ENCODE measurements at regions not wholly inside any gene's neighbourhood (a gene's known extent, or its start where the extent isn't known, plus 50 kb on each side); places are given as distances from the start of the nearest gene placed in this dataset.

DNA sequence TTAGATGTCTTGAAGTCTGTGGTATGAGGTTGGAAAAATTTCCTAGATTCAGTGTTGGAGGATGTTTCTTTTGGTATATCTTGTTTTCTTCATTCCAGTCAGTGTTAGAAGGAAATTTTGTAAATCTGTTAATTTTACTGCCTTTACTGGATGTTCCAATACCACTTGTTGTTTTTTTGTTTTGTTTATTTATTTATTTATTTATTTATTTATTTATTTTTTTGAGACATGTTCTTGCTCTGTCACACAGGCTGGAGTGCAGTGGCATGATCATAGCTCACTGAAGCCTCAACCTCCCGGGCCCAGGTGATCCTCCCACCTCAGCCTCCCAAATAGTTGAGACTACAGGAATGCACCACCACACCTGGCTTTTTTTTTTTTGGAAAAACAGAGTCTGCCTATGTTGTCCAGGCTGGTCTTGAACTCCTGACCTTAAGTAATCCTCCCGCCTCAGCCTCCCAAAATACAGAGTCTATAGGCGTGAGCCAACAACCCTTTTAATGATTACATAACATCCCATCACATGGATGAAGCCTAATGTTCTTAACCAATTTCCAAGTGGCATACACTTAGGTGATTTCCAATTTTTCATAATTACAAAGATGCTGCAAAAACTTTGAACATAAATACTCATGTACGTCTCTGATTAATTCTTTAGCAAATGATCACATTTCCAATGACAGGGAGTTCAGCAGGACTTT is 52.8 kb upstream of the WAC start (continued):
- TF ChIP-seq MAFK (IDR thresholded peaks at IDR 0.05; ENCODE audit: low read depth, low read length): no peak
- no peak for TF ChIP-seq CHD1 (IDR thresholded peaks at IDR 0.05; ENCODE audit: low read depth, low read length)

All from H1 (cell line).